GM12865 (cell line): ENCODE measurements at regions not wholly inside any gene's neighbourhood (a gene's known extent, or its start where the extent isn't known, plus 50 kb on each side); places are given as distances from the start of the nearest gene placed in this dataset.

Source experiments
- DNase-seq: peaks from one replicate; pipeline ENCODE4 v3.0.0; 2010; ENCODE audit warnings: low read depth
- H3K4me3 ChIP-seq: 2 replicates; pipeline ENCODE4 v1.5.1; 2011; ENCODE audit warnings: mild to moderate bottlenecking, low read depth, low read length, control low read depth
- CTCF ChIP-seq: IDR thresholded peaks from 2 replicates; pipeline ENCODE4 v1.5.1; 2011; ENCODE audit warnings: low read length, control low read depth, low read depth, inconsistent platforms; ENCODE audit not compliant: insufficient read depth; ENCODE audit errors: missing control alignments

GRCh38 chr5:160904591-160904990, 52.6 kb upstream of the ATP10B start:
- no peak for DNase-seq
- no peak for TF ChIP-seq CTCF
- H3K4me3 ChIP-seq = no peak overlapping the region

- no peak for DNase-seq
- H3K4me3 ChIP-seq = no peak overlapping the region
- TF ChIP-seq CTCF = no peak
These were observed 51.5 kb upstream of the ATP10B start for GRCh38 chr5:160903551-160903950.

- no peak overlapping the region for H3K4me3 ChIP-seq
- no peak for DNase-seq
- TF ChIP-seq CTCF = no peak
These were observed 51.1 kb upstream of the ATP10B start for GRCh38 chr5:160903076-160903475.
